AG04449 (cell line): ENCODE measurements at regions not wholly inside any gene's neighbourhood (a gene's known extent, or its start where the extent isn't known, plus 50 kb on each side); places are given as distances from the start of the nearest gene placed in this dataset.
"Not testable (repeated sequence)": the region's sequence is repeated elsewhere in the genome, so short reads cannot be mapped to it uniquely, and the experiment has no call there.

ENCODE experiments used
- CTCF ChIA-PET: fragments of 350-600 bp; formaldehyde crosslinking; extraction: SDS; loops from one replicate; lab custom pipeline; 2021; ENCODE audit warnings: antibody characterized with exemption; lab: Yijun Ruan, JAX
- POLR2A ChIA-PET: fragments of 400-600, 350-600 bp; formaldehyde crosslinking; extraction: SDS; loops from one replicate; lab custom pipeline; 2020; ENCODE audit warnings: antibody characterized with exemption, inconsistent platforms; lab: Yijun Ruan, JAX
- DNase-seq: peaks from one replicate; pipeline ENCODE4 v3.0.0-alpha.2; 2010; ENCODE audit warnings: low read depth, low spot score
- H3K4me3 ChIP-seq: 2 replicates; pipeline ENCODE4 v1.5.1; 2011; ENCODE audit warnings: low read depth, mild to moderate bottlenecking, control low read depth, low read length
- TF ChIP-seq, protein P1 (sequence below): IDR thresholded peaks from one replicate; pipeline ENCODE4 v1.5.1; 2011; ENCODE audit warnings: mild to moderate bottlenecking, moderate library complexity, low read length, control low read depth, inconsistent platforms; ENCODE audit not compliant: insufficient read depth; ENCODE audit errors: missing control alignments

DNA sequence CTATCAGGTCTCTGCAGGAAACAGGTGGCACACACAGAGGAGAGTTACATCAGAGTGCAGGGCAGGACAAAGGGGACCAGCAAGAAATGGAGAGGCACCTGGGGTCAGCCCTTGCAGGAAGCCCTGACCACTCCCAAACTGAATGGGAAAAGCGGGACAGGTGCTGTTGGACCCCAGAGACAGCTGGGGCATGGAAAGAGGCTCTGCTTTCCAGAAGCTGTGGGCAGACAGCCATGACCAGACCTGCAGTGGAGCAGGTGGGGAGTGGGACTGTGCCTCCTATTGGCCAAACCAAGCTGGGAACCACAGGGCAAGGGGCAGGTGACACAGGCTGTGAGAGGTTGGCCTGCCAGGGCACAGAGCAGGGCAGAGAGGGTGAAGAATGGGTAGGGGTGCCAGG, 125.8 kb downstream of the BOD1 start:
- ChIA-PET POLR2A (no interaction called here), CTCF (no interaction called here)
- TF ChIP-seq, protein P1, sequence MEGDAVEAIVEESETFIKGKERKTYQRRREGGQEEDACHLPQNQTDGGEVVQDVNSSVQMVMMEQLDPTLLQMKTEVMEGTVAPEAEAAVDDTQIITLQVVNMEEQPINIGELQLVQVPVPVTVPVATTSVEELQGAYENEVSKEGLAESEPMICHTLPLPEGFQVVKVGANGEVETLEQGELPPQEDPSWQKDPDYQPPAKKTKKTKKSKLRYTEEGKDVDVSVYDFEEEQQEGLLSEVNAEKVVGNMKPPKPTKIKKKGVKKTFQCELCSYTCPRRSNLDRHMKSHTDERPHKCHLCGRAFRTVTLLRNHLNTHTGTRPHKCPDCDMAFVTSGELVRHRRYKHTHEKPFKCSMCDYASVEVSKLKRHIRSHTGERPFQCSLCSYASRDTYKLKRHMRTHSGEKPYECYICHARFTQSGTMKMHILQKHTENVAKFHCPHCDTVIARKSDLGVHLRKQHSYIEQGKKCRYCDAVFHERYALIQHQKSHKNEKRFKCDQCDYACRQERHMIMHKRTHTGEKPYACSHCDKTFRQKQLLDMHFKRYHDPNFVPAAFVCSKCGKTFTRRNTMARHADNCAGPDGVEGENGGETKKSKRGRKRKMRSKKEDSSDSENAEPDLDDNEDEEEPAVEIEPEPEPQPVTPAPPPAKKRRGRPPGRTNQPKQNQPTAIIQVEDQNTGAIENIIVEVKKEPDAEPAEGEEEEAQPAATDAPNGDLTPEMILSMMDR: no peak
- H3K4me3 ChIP-seq: no peak overlapping the region
- DNase-seq: no peak

DNA sequence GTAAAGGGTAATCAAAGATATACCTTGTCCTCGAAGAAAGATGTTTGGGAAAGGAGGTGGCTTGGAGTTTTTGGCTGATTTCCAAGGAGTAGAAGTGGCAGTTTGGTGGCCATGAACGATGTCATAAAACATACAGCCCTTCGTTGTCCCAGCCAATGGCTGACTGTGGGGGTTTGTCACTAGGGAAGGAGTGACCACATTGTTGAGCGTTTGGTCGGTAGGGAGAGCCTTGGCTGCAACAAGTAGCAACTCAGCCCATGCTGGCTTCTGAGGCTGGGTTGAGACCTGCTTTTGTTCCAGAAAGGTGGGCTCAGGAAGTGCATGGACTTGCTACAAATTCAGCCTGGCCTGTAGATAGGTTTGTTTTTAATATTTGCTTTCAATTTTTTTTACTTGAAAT, 128.3 kb downstream of the BOD1 start:
- POLR2A ChIA-PET: no interaction called here
- no peak overlapping the region for H3K4me3 ChIP-seq
- DNase-seq: no peak
- TF ChIP-seq, protein P1: no peak
- CTCF ChIA-PET: no interaction called here

DNA sequence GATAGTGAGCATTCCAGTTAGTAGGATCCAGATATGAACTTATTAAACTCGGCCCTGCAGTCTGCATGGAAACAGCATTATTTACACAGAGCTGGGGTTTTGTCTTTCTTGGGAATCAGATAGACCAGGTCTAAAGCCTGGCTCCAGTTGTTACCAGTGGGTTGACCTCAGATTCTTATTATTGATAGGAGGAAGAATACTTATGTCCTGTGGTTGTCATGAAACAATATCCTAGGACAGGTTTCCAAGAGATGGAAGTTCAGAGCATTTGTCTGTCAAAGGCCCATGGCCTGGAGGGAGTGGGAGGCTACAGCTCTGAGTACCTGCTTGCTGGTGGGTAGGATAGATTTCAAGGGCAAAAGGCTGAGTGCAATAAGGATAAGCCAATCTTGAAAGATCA, 129.2 kb downstream of the BOD1 start:
- no peak overlapping the region for H3K4me3 ChIP-seq
- CTCF ChIA-PET: interaction anchor here (1.3 kb wide), 1 partner anchor 8 kb away, joined by 3 read pairs; no protein-coding TSS in a partner anchor
- POLR2A ChIA-PET: no interaction called here

DNA sequence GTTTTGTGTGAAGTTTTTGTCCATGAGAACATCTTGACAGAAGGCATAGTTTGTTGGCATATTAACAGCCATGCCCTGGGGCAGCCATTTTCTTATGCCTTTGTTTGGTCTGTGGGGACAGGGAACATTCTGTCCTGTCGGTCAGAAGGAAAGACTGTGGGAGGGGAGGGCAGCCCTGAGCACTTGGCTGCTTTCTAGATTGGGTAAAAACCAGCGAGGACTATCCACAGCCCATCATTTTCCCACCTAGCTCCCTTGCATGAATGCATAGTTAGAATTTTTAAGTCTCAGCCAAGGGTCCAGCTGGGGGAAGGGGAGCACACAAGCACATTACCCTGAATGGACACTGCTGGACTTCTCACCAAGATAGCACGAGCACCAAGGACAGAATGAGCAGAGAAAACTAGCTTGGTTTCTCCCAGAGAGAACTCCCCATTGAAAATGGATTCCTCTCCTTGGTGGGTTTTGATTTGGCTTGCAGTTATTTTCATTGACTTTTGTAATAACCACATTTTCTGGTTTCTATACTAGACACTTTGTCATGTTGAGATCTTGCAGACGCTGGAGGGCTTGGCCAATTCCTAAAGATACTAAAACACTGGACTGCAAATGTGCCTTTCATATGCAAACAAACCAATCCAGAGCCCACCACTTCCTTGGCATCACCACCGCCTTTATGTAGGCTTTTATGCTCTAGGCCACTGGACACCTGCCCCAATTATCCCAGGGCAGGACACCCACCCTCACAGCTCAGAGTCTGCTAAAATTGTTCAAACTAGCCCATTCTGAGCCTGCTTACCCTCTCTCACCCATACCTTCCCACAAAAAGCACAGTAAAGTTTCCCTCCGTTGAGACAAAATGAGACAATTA, 129.9 kb downstream of the BOD1 start:
- H3K4me3 ChIP-seq: no peak overlapping the region

More for the DNA sequence above, 129.2 kb downstream of the BOD1 start:
- TF ChIP-seq, protein P1: no peak
- DNase-seq: no peak

DNA sequence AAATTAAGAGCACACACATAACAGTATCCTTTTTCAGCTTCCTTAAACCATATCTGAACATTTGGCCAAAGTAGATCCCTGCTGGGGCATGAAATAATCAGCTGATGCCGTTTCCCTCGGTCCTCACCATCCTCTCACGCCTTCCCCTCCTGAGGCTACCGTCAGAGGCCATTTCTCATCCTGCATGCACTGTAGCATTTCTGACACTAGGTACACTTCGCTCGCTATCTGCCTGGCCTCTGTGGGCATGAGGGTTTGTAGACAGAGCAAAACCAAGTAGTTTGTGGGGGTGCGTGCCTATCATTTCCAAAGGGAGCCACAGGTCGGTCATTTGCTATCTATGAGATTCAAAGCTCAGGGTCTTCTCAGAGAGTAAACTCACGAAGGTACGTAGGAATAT, 131.9 kb downstream of the BOD1 start:
- DNase-seq: no peak
- TF ChIP-seq, protein P1: no peak
- POLR2A ChIA-PET: no interaction called here
- CTCF ChIA-PET: interaction anchor here (2.3 to 2.4 kb wide), 2 partner anchors 9 to 13 kb away, joined by 9 read pairs; no protein-coding TSS in a partner anchor
- H3K4me3 ChIP-seq: no peak overlapping the region

More for the DNA sequence above, 129.9 kb downstream of the BOD1 start:
- TF ChIP-seq, protein P1: no peak
- CTCF ChIA-PET: interaction anchor here (1.3 to 2.4 kb wide), 2 partner anchors 9 to 11 kb away, joined by 3 to 9 read pairs; no protein-coding TSS in a partner anchor
- no peak for DNase-seq
- POLR2A ChIA-PET: no interaction called here

DNA sequence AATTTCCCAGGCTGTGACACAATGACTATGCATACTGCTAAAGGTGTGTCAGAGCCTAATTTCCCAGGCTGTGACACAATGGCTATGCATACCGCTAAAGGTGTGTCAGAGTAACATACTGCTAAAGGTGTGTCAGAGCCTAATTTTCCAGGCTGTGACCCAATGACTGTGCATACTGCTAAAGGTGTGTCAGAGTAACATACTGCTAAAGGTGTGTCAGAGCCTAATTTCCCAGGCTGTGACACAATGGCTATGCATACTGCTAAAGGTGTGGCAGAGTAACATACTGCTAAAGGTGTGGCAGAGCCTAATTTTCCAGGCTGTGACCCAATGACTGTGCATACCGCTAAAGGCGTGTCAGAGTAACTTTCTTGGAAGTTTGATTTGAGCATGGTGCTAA, 132.9 kb downstream of the BOD1 start:
- POLR2A ChIA-PET, H3K4me3 ChIP-seq, DNase-seq: not testable (repeated sequence)
- CTCF ChIA-PET: interaction anchor here (1.0 to 2.3 kb wide), 2 partner anchors 10 kb away, joined by 5 to 9 read pairs; no protein-coding TSS in a partner anchor

DNA sequence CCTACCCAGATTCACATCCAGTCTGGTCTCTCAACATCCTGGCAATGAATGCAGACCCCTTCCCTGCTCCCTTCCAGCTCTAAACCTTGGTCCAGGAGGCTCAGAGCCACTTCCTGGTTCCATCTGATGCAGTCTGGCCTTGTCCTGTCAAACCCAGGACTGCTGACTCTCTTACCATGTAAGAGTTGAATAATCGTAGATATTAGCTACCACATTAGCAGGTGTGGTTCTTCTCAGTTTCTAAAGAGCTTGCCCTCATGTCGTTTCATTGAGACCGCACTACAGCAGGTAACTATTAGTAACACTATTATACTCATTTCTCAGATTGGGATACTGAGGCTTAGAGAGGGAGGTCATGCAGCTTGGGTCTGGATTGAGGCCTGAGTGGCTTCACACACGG, 133.3 kb downstream of the BOD1 start:
- no peak overlapping the region for H3K4me3 ChIP-seq
- ChIA-PET POLR2A (no interaction called here), CTCF (interaction anchor here (1.0 to 1.9 kb wide), 2 partner anchors 9 to 90 kb away, joined by 5 to 6 read pairs; no protein-coding TSS in a partner anchor)
- TF ChIP-seq, protein P1: no peak
- DNase-seq: no peak
